SJSA1 (cell line): ENCODE measurements at regions not wholly inside any gene's neighbourhood (a gene's known extent, or its start where the extent isn't known, plus 50 kb on each side); places are given as distances from the start of the nearest gene placed in this dataset.

ENCODE experiments used
- DNase-seq, 2 experiments: peaks; one replicate each; pipeline ENCODE4 v3.0.0-alpha.2; 2015 to 2020; ENCODE audit warnings: low spot score in 2 of 2, low read depth in 1 of 2
- H3K27ac ChIP-seq: fragments of 250-450 bp; sonication (Bioruptor Pico); 2 replicates; pipeline ENCODE4 v1.5.1; 2020; ENCODE audit warnings: mild to moderate bottlenecking, moderate library complexity
- H3K27me3 ChIP-seq: fragments of 250-450 bp; sonication (Bioruptor Pico); replicated peaks from 2 replicates; pipeline ENCODE4 v1.5.1; 2020; ENCODE audit warnings: mild to moderate bottlenecking, moderate library complexity
- H3K36me3 ChIP-seq: fragments of 250-450 bp; sonication (Bioruptor Pico); 2 replicates; pipeline ENCODE4 v1.5.1; 2020; ENCODE audit warnings: mild to moderate bottlenecking
- H3K4me1 ChIP-seq: fragments of 250-450 bp; sonication (Bioruptor Pico); replicated peaks from 2 replicates; pipeline ENCODE4 v1.6.1; 2021; ENCODE audit warnings: mild to moderate bottlenecking
- H3K4me3 ChIP-seq: fragments of 250-450 bp; sonication (Bioruptor Pico); 2 replicates; pipeline ENCODE4 v1.5.1; 2020; ENCODE audit warnings: mild to moderate bottlenecking
- H3K9me3 ChIP-seq: fragments of 250-450 bp; sonication (Bioruptor Pico); replicated peaks from 2 replicates; pipeline ENCODE4 v1.5.1; 2020; ENCODE audit warnings: mild to moderate bottlenecking

DNA sequence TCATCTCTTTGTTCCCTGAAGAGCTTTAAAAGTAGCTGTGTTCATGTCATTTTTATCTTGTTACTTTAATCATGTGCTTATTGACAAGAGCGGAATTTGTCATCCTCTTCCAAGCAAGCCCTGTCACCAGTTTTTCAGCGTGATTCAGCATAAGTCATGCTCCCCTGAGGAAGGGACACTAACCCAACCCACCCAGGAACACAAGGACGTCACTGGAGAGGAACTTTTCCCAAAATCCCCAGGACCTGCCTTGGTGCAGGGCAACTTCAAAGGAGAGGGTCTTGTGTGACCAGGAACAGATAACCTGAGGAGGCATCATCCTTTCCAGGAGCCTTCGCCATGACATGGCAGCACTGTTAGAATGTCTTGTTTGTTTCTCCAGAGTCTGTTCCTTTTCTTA is 107.1 kb upstream of the DIO3 start:
- no peaks in the 10 kb centered on the region; the same call in 1 of the 2 replicates for H3K9me3 ChIP-seq
- DNase-seq = peak; percentile 54 to 58
- H3K36me3 ChIP-seq = no peaks in the 10 kb centered on the region

DNA sequence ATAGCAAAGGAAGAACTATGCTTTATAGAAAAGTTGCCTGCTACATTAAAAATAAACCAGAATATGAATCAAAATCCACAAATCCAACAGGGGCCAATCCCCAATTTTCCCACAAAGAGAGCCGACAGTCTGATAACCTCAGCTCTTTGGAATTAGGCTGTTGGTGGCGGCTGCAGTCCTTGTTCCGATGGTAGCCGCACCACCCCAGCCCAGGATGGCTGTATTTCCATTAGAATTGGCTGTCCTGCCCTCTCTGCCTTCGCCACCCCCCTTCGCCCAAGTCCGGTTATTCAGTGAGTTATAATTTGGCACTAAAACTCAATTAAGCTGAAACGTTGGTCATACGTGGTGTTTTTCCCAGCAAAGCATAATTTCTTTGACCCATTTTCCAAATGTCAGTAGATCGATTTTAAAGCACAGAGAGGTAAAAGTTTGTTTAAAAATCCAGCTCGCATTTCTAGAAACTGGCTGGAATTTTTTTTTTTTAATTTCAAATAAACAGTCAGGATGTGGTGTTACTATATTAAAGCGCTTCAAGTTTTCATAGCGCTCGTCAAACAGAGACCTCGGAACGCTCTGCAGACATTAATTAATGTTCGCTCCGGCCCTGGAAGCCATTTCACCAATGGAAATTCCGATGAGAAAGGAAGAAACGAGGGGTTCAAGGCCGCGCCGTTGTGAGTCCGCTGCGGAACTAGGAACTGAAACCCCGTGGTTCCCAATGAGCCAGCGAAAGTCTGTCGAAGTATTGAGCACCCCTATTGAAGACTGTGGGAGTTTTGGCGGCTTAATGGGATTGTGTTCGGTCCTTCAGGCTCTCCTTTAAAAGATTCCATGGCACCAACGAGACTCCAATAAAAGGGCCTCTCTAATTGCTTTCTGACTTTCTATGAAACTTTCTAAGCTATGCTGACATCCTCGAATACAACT is 104.8 kb upstream of the DIO3 start:
- no peaks in the 10 kb centered on the region; the same call in 1 of the 2 replicates for H3K9me3 ChIP-seq
- peaks cover 16% of the 10 kb centered on the region for H3K4me1 ChIP-seq
- H3K4me3 ChIP-seq = no peak overlapping the region
- H3K27me3 ChIP-seq = no peaks in the 10 kb centered on the region
- H3K36me3 ChIP-seq = no peaks in the 10 kb centered on the region
- no peak for DNase-seq
- no peak overlapping the region for H3K27ac ChIP-seq

More for the DNA sequence above, 107.1 kb upstream of the DIO3 start:
- no peak overlapping the region for H3K4me3 ChIP-seq
- H3K4me1 ChIP-seq = peaks cover 16% of the 10 kb centered on the region
- H3K27me3 ChIP-seq = no peaks in the 10 kb centered on the region
- H3K27ac ChIP-seq = peak overlapping the region; percentile 49

DNA sequence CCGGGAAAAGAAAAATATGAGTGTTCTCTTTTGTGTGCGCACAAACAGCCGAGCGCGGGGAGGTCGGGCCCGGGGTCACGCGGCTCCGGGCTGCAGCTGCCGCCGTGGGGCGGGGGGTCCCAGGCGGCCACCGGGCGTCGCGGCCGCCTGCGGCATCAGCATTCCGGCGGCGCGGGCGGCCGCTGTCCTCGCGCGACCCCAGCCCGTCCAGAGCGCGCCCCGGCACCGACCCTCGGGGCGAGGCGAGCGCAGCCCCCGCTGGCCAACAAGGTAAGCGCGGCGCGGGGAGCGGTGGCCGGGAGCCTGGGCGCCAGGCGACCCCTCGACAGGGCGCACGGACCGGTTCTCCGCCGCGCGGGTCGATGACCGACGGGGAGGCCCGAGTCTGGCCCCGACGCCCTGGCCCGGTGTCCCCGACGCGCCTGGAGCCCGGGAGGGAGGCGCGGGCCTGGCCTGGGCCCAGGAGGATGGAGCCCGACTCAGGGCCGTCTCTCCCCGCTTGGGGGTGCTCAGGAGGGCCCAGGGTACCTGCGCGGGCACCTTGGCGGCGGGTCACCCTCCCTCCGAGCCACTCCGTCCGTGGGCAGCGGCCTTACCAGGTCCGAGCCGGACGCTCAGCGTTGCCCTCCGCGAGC is 103.9 kb upstream of the DIO3 start:
- Histone ChIP-seq H3K27ac (no peak overlapping the region), H3K36me3 (no peaks in the 10 kb centered on the region), H3K4me1 (peaks cover 16% of the 10 kb centered on the region), H3K4me3 (no peak overlapping the region), H3K27me3 (no peaks in the 10 kb centered on the region), H3K9me3 (no peaks in the 10 kb centered on the region; the same call in 1 of the 2 replicates)
- no peak for DNase-seq

DNA sequence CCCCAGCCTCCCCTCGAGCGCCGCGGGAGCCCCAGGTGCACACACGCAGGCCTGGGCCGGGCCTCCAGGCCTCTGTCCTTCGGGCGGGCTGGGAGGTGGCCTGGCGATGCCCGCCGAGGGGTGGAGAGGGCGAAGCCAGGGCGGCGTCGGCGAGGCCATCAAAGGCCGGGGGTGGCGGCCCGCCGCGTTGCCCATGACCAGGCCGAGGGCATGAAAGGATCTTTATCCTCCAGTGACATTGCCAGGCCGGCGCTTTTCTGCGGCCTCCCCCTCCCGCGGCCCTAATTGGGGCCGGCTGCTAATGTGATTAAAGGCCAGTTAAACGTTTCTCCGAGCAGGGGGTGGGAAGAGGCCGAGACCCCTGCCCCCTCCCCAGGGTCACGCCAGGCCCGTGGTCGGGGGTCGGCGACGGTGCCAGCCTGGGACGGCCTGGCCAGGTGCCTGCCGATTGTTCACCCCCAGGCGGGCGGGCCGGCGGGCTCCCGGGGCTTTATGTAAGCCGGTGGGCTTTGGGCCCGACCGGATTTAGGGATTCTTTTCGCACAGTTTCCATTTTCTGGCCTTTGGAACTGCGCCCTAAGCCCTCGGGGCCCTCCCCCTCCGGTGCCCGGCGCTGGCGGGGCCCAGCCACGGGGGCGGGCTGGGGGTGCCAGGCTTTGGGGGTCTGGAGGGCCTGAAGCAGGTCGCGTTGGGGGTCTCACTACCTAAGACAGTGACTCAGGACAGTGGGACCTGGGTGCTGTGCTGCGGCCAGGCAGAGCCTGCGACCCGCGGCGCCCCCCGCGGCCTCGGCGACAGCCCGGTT is 103.2 kb upstream of the DIO3 start:
- Histone ChIP-seq H3K4me3 (no peak overlapping the region), H3K27me3 (no peaks in the 10 kb centered on the region), H3K4me1 (peaks cover 16% of the 10 kb centered on the region), H3K36me3 (no peaks in the 10 kb centered on the region), H3K9me3 (no peaks in the 10 kb centered on the region; the same call in 1 of the 2 replicates), H3K27ac (no peak overlapping the region)
- no peak for DNase-seq

DNA sequence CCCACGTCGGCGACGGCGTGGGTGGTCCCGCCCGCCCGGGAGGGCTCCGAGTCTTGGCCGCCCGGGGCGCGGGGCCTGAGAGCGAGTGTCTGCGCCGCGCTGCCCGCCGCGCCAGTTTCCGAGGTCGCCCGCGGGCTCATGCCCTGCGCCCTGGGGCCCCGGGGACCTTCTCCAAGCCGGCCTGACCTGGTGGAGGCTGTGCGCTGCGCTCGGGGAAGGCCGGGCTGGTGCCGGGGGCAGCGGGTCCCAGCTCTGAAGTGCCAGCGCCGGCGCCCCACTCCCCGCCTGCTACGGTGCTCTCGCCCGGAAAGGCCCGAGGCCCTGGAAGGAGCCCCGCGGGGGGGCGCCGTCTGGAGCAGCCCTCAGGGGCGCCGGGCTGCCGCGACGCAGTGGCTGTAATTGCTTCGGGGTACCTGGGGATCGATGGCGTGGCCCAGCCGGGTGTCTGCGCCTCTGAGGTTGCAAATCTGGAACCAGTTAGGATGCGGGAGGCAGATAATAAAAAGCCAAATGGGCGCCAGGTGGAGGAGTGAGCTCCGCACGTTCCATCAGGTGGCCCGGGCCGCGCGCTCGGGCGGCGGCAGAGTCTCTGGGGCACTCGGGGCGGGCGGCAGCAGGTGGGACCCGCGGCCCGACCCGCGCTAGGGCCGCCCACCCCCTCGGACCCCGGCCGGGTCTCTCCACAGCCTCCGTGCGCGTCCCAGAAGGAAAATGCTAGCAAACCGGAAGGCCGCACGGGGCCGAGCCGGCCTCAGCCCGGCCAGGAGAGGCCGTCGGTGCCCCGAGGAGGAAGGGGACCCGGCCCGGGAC is 102.3 kb upstream of the DIO3 start:
- Histone ChIP-seq H3K27me3 (no peaks in the 10 kb centered on the region), H3K4me3 (no peak overlapping the region), H3K27ac (no peak overlapping the region), H3K4me1 (peaks cover 12% of the 10 kb centered on the region), H3K9me3 (no peaks in the 10 kb centered on the region; the same call in 1 of the 2 replicates), H3K36me3 (no peaks in the 10 kb centered on the region)
- no peak for DNase-seq

DNA sequence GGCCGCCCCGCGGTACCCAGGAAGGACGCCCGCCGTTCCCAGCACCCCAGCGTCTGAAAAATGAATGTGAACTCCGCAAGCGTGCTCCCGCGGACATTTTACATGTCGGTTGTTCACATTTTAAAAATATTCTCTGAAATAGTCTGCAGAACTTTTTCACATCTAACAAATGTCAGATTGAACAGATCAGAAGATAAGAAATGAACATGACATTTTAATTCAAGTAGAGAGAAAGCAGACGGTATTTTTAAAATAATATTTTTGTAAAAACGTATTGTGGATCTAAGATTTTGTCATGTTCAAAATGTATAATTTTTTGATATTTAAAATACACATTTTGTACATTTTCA is 101.8 kb upstream of the DIO3 start:
- no peak for DNase-seq
- Histone ChIP-seq H3K4me1 (peaks cover 6% of the 10 kb centered on the region; the same call in 1 of the 2 replicates), H3K36me3 (no peaks in the 10 kb centered on the region), H3K9me3 (no peaks in the 10 kb centered on the region; the same call in 1 of the 2 replicates), H3K27ac (no peak overlapping the region), H3K4me3 (no peak overlapping the region), H3K27me3 (no peaks in the 10 kb centered on the region)

DNA sequence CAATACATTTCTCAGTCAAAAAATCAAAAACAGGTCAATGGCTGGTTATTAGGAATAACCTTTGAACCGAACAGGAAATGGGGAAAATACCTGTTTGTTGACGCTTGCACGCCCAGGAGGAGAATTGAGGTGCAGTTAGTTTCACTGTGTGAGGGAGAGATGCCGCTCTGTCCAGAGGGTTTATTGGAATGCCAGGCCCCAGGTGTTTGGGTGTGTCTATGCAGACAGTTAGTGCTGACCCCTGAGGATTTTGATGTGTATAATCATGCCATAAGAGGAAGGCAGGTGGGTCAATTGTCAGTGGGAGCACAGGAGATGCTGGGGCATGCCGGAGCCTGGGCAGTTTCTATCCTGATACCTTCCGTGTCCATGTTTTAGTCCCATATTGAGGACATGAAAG is 100.8 kb upstream of the DIO3 start:
- Histone ChIP-seq H3K9me3 (no peaks in the 10 kb centered on the region; the same call in 1 of the 2 replicates), H3K4me1 (no peaks in the 10 kb centered on the region), H3K36me3 (no peaks in the 10 kb centered on the region), H3K27me3 (no peaks in the 10 kb centered on the region), H3K4me3 (no peak overlapping the region), H3K27ac (no peak overlapping the region)
- no peak for DNase-seq

DNA sequence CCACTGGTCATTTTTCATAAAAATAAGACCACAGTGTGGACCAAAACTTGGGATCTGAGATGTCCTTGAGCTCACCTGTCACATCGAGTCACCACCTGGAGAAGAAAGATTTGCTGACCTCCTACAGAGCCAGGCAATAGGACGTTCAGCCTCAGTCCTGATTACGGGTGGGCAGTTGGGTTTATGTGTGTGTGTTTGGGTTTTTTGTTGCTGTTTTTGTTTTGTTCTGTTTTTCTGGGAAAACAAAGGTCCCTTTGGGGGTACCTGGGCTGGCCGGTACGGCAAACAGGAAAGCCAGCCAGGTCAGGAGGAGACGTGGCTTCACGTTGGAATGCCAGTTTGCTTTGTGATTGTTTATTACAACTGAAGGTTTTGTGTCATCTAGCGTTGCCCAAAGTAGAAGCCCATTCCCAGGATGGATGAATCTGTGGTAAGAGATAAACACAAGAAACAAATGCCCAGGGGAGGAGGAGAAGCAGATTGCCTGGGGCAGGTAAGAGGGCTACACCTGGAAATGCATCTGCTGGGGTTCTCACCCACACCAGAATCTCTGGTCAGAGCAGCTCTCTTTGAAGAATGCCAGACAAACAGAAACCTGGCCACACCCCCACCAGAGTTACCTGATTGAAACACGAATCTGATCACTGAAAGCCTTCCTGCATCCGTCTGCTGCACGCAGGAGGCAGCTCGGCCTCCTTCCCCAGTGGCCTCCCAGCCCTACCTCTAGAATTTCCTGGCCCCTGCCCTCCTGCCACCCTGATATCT is 100.1 kb upstream of the DIO3 start:
- Histone ChIP-seq H3K27ac (no peak overlapping the region), H3K27me3 (no peaks in the 10 kb centered on the region), H3K4me3 (no peak overlapping the region), H3K4me1 (no peaks in the 10 kb centered on the region), H3K9me3 (no peaks in the 10 kb centered on the region; the same call in 1 of the 2 replicates), H3K36me3 (no peaks in the 10 kb centered on the region)
- DNase-seq = peak in 1 of 2 experiments; percentile 22

DNA sequence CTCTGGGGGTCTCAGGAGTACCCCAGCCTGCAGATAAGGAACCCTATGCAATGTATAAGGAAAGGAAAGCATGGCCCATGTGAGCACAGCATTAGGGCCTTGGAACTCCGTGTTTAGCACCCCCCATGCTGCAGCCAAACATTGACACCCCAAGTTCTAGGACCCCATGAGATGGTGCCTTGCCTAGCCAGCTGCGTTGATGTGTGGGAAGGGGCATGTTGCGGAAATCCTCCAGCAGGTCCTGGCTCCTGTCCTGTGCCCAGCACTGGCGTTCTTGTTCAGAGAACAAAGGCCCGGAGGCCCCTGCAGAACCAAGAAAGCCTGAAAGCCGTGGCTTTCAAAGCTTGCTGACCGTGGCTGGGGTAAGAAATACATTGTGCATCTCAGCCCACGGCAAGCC is 99.4 kb upstream of the DIO3 start:
- Histone ChIP-seq H3K9me3 (no peaks in the 10 kb centered on the region; the same call in 1 of the 2 replicates), H3K4me1 (no peaks in the 10 kb centered on the region), H3K36me3 (no peaks in the 10 kb centered on the region), H3K4me3 (no peak overlapping the region), H3K27ac (no peak overlapping the region), H3K27me3 (no peaks in the 10 kb centered on the region)
- DNase-seq = peak in 1 of 2 experiments; percentile 22

DNA sequence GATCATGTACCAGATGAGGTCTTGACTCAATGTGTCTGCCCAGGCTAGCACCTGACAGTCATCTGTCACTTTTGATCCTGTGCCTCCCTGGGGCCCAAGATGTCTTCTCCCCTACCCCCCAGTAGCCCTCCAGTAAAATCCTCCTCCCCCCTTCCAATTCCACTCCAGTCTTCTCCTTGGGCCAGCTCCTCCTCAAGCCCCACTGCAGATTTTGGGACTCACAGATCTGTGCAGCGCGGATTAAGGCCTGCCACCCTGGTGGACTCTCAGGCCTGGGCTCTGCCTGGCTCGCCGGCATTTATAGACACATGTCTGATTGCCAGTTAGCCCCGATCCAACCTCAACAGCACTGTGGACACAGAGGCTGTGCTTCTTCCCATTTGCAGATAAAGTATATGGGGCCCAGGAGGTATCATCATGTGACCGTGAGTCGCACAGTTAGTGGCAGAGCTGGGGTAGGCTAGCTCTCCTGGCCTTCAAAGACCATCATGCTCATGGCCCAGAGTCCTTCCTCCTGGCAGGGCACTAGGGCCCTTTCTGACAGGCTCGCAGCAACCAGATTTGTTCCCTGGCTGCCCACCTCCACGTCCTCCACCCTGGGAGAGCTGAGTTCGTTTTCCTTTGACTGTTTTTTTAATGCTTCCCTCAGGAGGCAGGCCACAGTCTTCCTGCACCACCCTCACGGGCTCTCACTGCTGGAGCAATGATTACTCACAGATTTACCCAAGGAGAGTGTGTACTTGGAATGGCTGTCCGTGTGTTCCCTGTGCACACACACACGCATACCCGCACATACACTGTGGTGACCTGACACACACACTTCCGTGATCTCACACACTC is 98.3 kb upstream of the DIO3 start:
- Histone ChIP-seq H3K27me3 (no peaks in the 10 kb centered on the region), H3K4me3 (no peak overlapping the region), H3K4me1 (no peaks in the 10 kb centered on the region), H3K9me3 (no peaks in the 10 kb centered on the region; the same call in 1 of the 2 replicates), H3K27ac (no peak overlapping the region), H3K36me3 (no peaks in the 10 kb centered on the region)
- peak in 1 of 2 experiments; percentile 29 for DNase-seq

DNA sequence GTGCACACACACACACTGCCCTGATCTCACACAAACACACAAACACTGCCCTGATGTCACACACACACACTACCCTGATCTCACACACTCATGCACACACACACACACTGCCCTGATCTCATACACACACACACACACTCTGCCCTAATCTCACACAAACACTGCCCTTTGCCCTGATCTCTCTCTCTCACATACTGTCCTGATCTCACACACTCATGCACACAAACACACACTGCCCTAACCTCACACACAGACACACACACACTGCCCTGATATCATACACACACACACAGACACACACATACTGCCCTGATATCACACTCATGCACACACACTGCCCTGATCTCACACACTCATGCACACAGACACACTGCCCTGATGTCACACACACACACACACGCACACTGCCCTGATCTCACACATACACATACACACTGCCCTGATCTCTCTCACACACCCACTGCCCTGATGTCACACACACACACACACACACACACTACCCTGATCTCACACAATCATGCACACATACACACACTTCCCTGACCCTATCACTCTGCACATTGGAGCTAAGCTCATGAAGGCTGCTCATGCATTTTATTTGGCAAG is 97.6 kb upstream of the DIO3 start:
- no peak overlapping the region for H3K27ac ChIP-seq
- H3K9me3 ChIP-seq = no peaks in the 10 kb centered on the region
- H3K4me3 ChIP-seq = no peak overlapping the region
- H3K4me1 ChIP-seq = no peaks in the 10 kb centered on the region
- H3K27me3 ChIP-seq = no peaks in the 10 kb centered on the region
- H3K36me3 ChIP-seq = no peaks in the 10 kb centered on the region
- DNase-seq = no peak
